Progenitor cell of endocrine pancreas (in vitro differentiated cells): ENCODE measurements at regions not wholly inside any gene's neighbourhood (a gene's known extent, or its start where the extent isn't known, plus 50 kb on each side); places are given as distances from the start of the nearest gene placed in this dataset.

Experiments
- DNase-seq: peaks from one replicate; pipeline ENCODE4 v3.0.0; 2021; ENCODE audit warnings: low spot score; ENCODE audit not compliant: unreplicated experiment
- H3K27ac Mint-ChIP-seq: 2 replicates; pipeline ENCODE4 v1.8.0; 2021; ENCODE audit warnings: mild to moderate bottlenecking, moderate library complexity, mixed read lengths
- H3K27me3 Mint-ChIP-seq: 2 replicates; pipeline ENCODE4 v1.8.0; 2021; ENCODE audit warnings: mixed read lengths
- H3K36me3 Mint-ChIP-seq: 2 replicates; pipeline ENCODE4 v1.8.0; 2022; ENCODE audit warnings: mixed read lengths; ENCODE audit not compliant: insufficient read depth
- H3K4me1 Mint-ChIP-seq: 2 replicates; pipeline ENCODE4 v1.8.0; 2021; ENCODE audit warnings: low read depth, mixed read lengths
- H3K4me3 Mint-ChIP-seq: 2 replicates; pipeline ENCODE4 v1.8.0; 2021; ENCODE audit warnings: low read depth, mild to moderate bottlenecking, moderate library complexity, mixed read lengths
- H3K9me3 Mint-ChIP-seq: 2 replicates; pipeline ENCODE4 v1.8.0; 2021; ENCODE audit warnings: low read depth, mixed read lengths
- TF ChIP-seq, protein P1 (sequence below): fragments of 200-600 bp; sonication (generic); IDR thresholded peaks from one replicate; pipeline ENCODE4 v1.5.0; 2021; ENCODE audit warnings: antibody characterized with exemption, mild to moderate bottlenecking; ENCODE audit not compliant: unreplicated experiment

DNA sequence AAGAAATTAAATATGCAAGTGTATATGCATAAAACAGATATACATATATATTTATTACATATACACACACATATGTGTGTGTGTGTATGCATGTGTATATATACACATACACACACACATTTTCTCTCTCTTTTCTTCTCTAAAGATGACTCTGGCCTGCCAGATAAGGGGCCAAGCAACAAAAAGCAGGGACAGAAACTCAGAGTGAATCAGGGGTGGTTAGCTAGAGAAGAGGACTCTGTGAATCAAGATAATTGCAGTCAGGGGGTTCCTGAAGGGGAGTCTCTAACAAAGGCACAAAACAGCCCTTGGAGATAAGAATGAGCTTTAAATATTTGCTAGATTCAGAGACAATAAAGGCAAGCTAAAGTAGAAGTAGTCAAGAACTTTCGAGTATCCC, 650.5 kb downstream of the UTRN start:
- Mint-ChIP-seq H3K4me3 (no peak overlapping the region), H3K27me3 (no peaks in the 10 kb centered on the region), H3K27ac (no peak overlapping the region), H3K4me1 (peaks cover 6% of the 10 kb centered on the region), H3K9me3 (peaks cover 3% of the 10 kb centered on the region), H3K36me3 (peaks cover 2% of the 10 kb centered on the region)
- no peak for DNase-seq
- TF ChIP-seq, protein P1, sequence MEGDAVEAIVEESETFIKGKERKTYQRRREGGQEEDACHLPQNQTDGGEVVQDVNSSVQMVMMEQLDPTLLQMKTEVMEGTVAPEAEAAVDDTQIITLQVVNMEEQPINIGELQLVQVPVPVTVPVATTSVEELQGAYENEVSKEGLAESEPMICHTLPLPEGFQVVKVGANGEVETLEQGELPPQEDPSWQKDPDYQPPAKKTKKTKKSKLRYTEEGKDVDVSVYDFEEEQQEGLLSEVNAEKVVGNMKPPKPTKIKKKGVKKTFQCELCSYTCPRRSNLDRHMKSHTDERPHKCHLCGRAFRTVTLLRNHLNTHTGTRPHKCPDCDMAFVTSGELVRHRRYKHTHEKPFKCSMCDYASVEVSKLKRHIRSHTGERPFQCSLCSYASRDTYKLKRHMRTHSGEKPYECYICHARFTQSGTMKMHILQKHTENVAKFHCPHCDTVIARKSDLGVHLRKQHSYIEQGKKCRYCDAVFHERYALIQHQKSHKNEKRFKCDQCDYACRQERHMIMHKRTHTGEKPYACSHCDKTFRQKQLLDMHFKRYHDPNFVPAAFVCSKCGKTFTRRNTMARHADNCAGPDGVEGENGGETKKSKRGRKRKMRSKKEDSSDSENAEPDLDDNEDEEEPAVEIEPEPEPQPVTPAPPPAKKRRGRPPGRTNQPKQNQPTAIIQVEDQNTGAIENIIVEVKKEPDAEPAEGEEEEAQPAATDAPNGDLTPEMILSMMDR, result no peak

DNA sequence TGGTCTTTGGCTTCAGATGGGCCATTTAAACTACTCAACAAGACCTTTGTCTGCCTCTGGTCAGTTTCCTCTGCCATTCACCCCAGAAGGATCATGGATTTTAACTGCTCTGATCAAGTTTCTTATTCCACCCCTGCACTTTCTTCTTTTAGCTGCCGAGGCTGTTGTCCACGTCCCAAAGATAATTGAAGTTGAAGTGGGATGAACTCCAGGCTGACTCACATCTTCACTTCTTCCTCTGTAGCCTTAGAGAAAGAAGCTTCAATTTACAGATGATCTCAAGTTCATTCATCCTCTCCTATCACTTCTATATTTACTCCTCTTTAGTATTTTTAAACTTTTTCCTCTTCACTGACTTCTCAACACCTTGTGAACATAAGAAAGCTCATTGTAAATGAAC, 651.6 kb downstream of the UTRN start:
- H3K9me3 Mint-ChIP-seq, result peaks cover 3% of the 10 kb centered on the region
- peaks cover 6% of the 10 kb centered on the region for H3K4me1 Mint-ChIP-seq
- H3K27ac Mint-ChIP-seq, result no peak overlapping the region
- H3K36me3 Mint-ChIP-seq, result peaks cover 2% of the 10 kb centered on the region
- DNase-seq, result no peak
- no peaks in the 10 kb centered on the region for H3K27me3 Mint-ChIP-seq
- TF ChIP-seq, protein P1, result no peak
- no peak overlapping the region for H3K4me3 Mint-ChIP-seq

DNA sequence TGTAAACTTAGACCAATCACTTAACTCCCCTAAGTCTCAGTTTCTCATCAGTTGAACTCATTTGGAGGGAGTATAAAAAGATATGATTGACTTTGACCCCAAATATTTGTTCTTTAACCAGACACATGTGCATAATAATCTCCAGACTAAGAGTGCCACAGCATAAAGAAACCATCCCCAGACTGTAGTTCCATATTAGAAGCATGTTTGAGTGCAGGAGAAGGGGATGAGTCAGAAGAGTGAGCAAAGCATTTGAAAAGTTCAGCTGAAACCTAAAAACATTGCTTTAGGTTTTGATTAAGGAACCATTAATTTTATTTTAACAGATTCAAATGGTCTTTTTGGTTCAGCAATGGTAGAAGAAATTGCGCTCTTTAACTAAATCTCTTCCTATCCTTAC, 654.8 kb downstream of the UTRN start:
- DNase-seq, result no peak

DNA sequence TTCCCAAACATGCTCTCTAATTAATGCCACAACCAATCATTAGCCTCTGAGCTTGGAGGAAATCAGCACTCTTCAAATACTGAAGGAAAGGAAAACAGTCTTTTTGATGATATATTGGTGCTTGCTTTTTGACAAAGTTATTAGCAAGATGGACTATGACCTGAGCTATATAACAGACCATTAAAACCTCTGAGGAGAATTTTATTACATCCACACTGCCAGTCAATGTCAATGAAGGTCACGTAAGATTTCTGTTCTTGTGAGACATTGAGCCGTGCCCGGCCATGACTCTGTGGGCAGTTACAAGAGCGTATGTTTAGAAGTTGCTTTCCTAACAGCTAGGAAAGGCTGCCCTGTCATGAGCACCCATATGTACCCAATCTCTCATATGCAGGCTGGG, 659.0 kb downstream of the UTRN start:
- no peak for DNase-seq
- Mint-ChIP-seq H3K36me3 (no peaks in the 10 kb centered on the region), H3K27ac (no peak overlapping the region), H3K4me1 (peaks cover 24% of the 10 kb centered on the region), H3K9me3 (no peaks in the 10 kb centered on the region), H3K4me3 (no peak overlapping the region), H3K27me3 (no peaks in the 10 kb centered on the region)
- TF ChIP-seq, protein P1, result no peak

More for the DNA sequence above, 654.8 kb downstream of the UTRN start:
- Mint-ChIP-seq H3K4me1 (peaks cover 6% of the 10 kb centered on the region), H3K36me3 (peaks cover 2% of the 10 kb centered on the region), H3K27me3 (no peaks in the 10 kb centered on the region), H3K4me3 (no peak overlapping the region), H3K9me3 (no peaks in the 10 kb centered on the region), H3K27ac (no peak overlapping the region)
- TF ChIP-seq, protein P1, result no peak

DNA sequence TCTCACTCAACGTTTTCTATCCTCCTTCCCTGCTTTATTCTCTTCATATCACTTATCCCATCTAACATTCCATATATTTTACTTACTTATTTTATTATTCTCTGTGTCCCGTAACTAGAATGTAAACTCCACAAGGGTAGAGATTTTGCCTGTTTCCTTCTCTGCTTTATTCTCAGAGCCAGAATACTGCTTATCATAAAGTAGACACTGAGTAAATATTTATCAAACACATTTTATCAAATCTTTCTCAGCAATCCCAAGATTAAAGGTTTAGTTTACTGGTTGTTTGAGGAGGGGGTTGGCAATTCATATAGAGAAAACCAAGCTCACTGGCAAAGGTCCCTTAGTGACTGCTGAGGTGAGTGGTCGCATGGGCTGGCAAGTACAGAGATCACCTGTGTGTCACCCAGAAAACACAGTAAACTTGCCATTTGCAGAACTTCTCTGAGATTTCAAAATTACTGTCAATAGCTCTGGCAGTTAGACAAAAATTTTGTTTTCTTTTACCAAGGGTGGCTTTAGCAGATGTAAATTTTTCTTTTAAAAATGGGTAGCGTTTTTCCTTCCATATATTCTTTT, 662.4 kb downstream of the UTRN start:
- no peak overlapping the region for H3K4me3 Mint-ChIP-seq
- H3K27me3 Mint-ChIP-seq, result no peaks in the 10 kb centered on the region
- peaks cover 4% of the 10 kb centered on the region for H3K9me3 Mint-ChIP-seq
- no peak for DNase-seq
- peaks cover 2% of the 10 kb centered on the region for H3K36me3 Mint-ChIP-seq
- H3K4me1 Mint-ChIP-seq, result peaks cover 18% of the 10 kb centered on the region
- no peak overlapping the region for H3K27ac Mint-ChIP-seq
- TF ChIP-seq, protein P1, result no peak
